HAP-1 (cell line): ENCODE measurements at regions not wholly inside any gene's neighbourhood (a gene's known extent, or its start where the extent isn't known, plus 50 kb on each side); places are given as distances from the start of the nearest gene placed in this dataset.

Experiments used
- DNase-seq, 2 experiments: peaks; one replicate each; pipeline ENCODE4 v3.0.0-alpha.2; 2016 to 2020; ENCODE audit warnings: low spot score in 2 of 2
- H3K27me3 ChIP-seq: fragments of 250-450 bp; sonication (Bioruptor Pico); 2 replicates; pipeline ENCODE4 v1.5.1; 2020; ENCODE audit warnings: low read depth, mild to moderate bottlenecking, moderate library complexity
- H3K36me3 ChIP-seq: fragments of 250-450 bp; sonication (Bioruptor Pico); replicated peaks from 2 replicates; pipeline ENCODE4 v1.5.1; 2020; ENCODE audit warnings: mild to moderate bottlenecking
- H3K4me1 ChIP-seq: fragments of 250-450 bp; sonication (Bioruptor Pico); 2 replicates; pipeline ENCODE4 v1.5.1; 2020; ENCODE audit warnings: mild to moderate bottlenecking
- H3K4me3 ChIP-seq: fragments of 250-450 bp; sonication (Bioruptor Pico); 2 replicates; pipeline ENCODE4 v1.5.1; 2020; ENCODE audit warnings: mild to moderate bottlenecking, moderate library complexity
- H3K9me3 ChIP-seq: fragments of 250-450 bp; sonication (Bioruptor Pico); 2 replicates; pipeline ENCODE4 v1.5.1; 2020; ENCODE audit warnings: mild to moderate bottlenecking, moderate library complexity
- in situ Hi-C: fragments of 300-500 bp; cut with MboI; formaldehyde crosslinking; loops from 3 replicates; pipeline ENCODE4 v1.14.3; 2020; ENCODE audit warnings: low sequenced_read_pairs, inconsistent platforms, mixed read lengths

DNA sequence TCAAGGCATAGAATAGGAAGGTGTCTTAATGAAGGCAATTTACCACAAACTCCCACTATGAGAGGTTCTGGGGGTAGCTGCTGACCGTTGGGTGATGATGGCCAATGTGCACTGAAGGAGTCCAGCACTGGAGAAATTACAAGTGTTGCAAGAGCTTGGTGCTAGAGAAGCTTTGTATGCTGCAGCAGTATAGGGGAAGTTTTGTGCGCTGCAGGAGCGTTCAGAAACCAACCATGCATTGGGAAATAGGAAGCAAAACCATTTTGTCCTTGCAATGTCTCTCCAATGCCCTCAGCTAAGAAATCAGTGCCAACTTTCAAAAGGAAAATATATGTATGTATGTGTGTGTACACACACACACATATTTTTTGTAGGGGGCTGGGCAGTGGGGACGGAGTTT is 441.6 kb upstream of the NAALADL2 start:
- no peaks in the 10 kb centered on the region; the same call in 1 of the 2 replicates for H3K9me3 ChIP-seq
- DNase-seq = no peak
- H3K4me1 ChIP-seq = peaks cover 13% of the 10 kb centered on the region
- no peaks in the 10 kb centered on the region for H3K36me3 ChIP-seq
- H3K4me3 ChIP-seq = no peak overlapping the region
- no peaks in the 10 kb centered on the region for H3K27me3 ChIP-seq
- in situ Hi-C loops = no loop called here

DNA sequence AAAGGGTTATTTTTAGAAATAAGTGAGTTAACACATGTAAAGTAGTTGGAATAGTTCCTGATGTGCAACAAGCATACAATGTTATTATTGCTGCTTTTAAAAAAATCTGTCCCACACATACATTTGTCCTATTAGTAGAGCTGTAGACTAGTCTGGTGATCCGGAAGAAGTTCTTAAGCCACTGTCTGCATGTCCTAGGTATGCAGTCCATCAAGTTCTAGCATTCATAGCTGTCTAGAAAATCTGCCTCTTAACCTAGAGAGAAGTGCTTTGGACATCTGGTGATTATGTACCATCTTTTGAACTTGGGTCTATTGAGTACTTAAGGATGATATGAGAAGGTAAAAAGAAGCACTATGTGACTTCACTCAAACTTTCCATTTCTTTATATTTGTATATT is 439.9 kb upstream of the NAALADL2 start:
- H3K27me3 ChIP-seq = no peaks in the 10 kb centered on the region
- in situ Hi-C loops = no loop called here
- no peaks in the 10 kb centered on the region for H3K9me3 ChIP-seq
- no peaks in the 10 kb centered on the region for H3K36me3 ChIP-seq
- H3K4me1 ChIP-seq = 0 out of 2 replicates have a peak, but pooled peaks cover 3% of the 10 kb centered on the region
- no peak for DNase-seq
- H3K4me3 ChIP-seq = no peak overlapping the region

DNA sequence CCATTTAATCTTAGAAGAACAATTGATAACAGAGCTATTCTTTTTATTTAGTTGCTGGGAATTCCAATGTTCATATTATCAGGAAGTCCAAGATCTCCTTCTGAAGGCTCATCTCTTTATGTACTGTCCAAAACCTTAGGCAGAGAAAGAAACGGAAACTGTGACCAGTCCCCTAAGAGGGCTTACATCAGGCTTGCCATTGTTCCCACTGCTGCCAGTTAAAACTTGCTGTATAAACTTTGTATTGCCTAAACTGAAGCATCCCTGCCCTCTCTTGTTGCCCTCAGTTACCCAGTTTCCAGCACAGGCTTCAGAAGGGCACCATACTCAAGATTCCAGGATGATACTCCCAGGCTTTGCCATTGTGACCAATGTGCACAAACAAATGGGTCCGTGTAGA is 435.2 kb upstream of the NAALADL2 start:
- in situ Hi-C loops = no loop called here
- H3K4me3 ChIP-seq = no peak overlapping the region

DNA sequence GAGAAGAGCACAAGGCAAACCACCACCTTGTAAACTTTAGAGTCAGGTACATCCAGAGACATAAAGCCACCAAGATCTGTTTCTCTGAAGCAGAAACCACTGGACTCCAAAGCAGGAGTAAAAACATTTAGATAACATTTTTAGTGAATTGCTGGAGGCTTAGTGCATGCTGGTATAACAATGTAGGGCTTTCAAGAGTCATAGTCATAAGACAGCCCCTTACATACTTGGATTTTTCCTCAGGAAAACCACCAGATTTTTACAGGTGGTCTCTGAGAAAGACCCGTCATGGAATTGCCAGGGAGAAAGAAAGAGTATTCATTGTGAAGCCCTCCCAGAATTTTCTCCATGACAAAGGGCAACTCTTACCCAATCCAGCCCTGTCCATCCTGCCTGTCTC is 434.5 kb upstream of the NAALADL2 start:
- H3K36me3 ChIP-seq = no peaks in the 10 kb centered on the region
- H3K9me3 ChIP-seq = no peaks in the 10 kb centered on the region
- in situ Hi-C loops = no loop called here
- H3K4me1 ChIP-seq = no peaks in the 10 kb centered on the region
- H3K27me3 ChIP-seq = no peaks in the 10 kb centered on the region
- no peak for DNase-seq
- no peak overlapping the region for H3K4me3 ChIP-seq

More for the DNA sequence above, 435.2 kb upstream of the NAALADL2 start:
- Histone ChIP-seq H3K9me3 (no peaks in the 10 kb centered on the region), H3K36me3 (no peaks in the 10 kb centered on the region), H3K27me3 (no peaks in the 10 kb centered on the region), H3K4me1 (no peaks in the 10 kb centered on the region)
- DNase-seq = no peak

DNA sequence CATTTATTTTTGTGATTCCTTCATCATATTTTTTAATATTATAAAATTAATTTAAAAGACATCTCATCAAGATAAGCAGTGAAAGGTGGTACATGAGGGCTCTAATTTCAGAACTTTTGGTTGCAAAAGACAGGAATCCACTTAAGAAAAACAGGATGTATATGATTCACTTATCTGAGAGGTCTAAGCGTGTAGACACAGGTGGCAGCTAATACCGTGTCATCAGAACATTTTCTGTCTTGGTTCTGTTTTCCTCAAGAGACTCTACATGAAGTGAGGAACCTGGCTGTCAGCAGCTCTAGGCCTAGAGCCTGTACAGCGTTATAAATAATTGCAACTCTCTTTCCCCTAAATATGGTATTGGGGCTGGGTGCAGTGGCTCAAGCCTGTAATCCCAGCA is 433.7 kb upstream of the NAALADL2 start:
- in situ Hi-C loops = no loop called here
- no peak for DNase-seq
- Histone ChIP-seq H3K4me1 (no peaks in the 10 kb centered on the region), H3K36me3 (no peaks in the 10 kb centered on the region), H3K27me3 (no peaks in the 10 kb centered on the region), H3K4me3 (no peak overlapping the region), H3K9me3 (no peaks in the 10 kb centered on the region)

DNA sequence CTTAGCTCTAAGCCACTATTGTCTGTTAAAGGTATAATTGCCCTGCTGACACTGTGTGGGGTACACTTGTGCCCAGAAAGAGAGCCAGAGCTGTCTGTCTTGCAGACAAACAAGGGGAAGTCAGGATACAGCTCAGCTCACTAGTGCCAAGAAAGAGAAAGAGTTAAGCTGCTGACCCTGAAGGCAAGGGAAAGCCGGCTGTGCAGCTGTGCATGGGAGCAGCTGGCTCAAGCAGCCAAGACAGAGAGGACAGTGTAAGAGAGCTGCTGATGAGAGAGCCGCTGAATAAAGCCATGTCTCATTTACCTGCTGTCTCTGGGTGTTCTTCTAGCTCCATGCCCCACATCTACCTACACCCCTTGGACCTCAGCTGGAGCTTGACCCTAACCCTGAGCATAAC is 428.1 kb upstream of the NAALADL2 start:
- in situ Hi-C loops = no loop called here
- Histone ChIP-seq H3K4me1 (no peaks in the 10 kb centered on the region), H3K9me3 (no peaks in the 10 kb centered on the region), H3K36me3 (no peaks in the 10 kb centered on the region), H3K27me3 (no peaks in the 10 kb centered on the region), H3K4me3 (no peak overlapping the region)
- DNase-seq = no peak

DNA sequence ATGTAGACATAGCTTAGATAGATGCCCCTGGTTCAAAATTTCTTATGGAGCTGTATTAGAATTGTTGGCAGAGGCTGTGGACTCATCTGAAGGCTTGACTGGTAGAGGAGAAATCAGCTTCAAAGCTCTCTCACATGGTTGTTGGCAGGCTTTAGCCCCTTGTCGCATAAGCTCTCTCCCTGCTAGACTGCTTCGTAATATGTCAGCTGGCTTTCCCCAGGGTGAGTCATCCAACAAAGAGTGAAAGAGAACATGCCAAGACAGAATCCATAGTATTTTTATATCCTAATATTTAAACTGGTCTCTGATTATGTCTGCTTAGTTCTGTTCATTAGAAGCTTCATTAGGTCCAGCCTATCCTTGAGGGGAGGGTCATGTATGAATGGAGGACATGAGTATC is 427.4 kb upstream of the NAALADL2 start:
- Histone ChIP-seq H3K9me3 (no peaks in the 10 kb centered on the region), H3K36me3 (no peaks in the 10 kb centered on the region), H3K27me3 (no peaks in the 10 kb centered on the region), H3K4me3 (no peak overlapping the region), H3K4me1 (no peaks in the 10 kb centered on the region)
- no peak for DNase-seq
- in situ Hi-C loops = no loop called here

DNA sequence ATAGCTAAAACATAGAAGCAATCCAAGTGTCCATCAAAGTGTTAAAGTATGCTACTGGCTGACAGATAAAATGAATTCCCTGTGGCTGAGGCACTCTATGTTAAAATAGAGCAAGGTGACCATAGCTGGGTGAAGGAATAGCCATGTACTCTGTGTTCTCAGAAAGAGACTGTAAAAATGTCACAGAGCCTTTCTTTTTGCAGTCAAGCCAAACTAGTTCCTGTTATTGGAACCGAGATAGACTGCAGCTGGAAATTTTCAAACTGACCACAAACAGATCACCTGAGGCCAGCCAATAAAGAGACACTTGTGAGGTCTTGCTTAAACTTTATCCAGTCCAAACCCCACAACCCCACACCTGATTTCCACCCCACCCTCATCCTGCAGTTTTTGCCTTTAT is 422.8 kb upstream of the NAALADL2 start:
- H3K36me3 ChIP-seq = no peaks in the 10 kb centered on the region
- peaks cover 24% of the 10 kb centered on the region for H3K4me1 ChIP-seq
- H3K27me3 ChIP-seq = no peaks in the 10 kb centered on the region
- no peak for DNase-seq
- no peak overlapping the region for H3K4me3 ChIP-seq
- in situ Hi-C loops = no loop called here
- no peaks in the 10 kb centered on the region for H3K9me3 ChIP-seq

DNA sequence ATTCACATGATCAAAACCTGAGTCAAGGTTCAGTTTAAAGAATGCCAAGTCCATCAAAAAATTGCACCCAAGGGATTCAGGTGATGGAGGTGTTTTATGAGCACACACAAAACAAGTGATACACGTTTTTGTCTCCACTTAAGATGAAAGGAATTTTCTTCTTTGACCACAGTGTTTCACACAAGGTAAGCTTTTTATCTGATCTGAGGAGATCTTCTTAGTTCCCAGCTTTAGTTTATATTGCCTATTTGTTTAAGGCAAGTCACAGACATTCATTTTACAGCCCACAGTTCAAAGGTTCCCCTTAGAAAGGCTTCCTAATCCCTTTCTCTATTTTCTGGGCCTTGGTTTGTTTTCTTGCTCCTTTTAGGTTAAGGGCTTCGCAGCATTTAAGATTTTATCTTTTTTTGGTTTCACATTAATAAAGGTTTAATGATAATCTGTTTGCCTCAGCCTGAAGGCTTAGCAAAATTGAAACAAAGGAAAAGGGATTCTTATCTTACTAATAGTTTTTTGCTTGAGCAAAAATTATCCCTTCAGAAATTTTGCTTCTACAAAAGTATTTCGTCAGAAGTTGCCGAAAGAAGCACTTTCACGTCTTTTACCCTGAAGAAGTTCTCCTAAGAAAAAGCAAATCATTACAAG is 420.5 kb upstream of the NAALADL2 start:
- Histone ChIP-seq H3K4me1 (peaks cover 33% of the 10 kb centered on the region), H3K36me3 (no peaks in the 10 kb centered on the region), H3K27me3 (no peaks in the 10 kb centered on the region), H3K9me3 (no peaks in the 10 kb centered on the region), H3K4me3 (no peak overlapping the region; the same call in 1 of the 2 replicates)
- in situ Hi-C loops = no loop called here
- peak in 1 of 2 experiments; percentile 69 for DNase-seq

DNA sequence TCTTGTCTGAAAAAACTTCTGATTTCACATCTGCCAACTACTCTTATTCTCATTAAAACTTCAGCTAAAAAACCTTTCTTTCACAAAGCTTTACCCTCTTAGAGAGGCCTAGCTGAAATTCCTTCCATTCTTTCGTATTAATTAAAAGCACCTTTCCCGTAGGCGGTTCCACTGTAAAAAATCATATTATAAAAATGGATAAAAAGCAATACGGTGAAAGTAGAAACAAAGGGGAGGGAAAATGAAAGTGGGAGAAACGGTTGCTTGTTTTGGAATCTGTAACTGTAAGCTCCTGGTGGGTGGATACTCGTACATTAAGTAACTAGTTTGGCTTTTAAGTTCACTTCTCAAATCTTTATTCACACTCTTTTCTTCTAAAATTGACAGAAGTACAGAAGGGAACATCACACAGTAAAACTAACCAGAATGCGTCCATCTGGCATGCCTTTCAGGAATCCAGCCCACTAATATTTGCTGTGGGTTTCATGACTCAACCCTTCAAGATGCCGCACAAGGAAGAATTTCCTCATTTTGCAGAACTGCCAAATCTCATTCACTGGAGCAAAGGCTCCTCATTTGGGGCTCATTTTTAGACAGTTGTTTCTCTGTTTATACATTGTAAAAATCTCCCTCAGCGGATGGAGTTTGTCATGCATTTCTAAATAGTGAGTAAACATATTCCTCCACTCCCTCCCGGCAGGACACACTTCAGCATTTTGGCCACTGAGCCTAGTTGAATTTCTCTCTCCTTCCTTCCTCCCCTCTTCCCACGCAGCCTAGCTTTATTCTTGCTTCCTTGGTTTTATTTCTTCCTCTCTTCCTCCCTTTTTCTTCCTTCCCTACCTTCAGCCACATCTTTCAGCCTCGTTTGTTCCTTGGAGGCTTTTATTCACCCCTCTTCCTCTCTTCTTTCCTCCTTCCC is 419.5 kb upstream of the NAALADL2 start:
- DNase-seq = peak; percentile 25 to 26
- in situ Hi-C loops = no loop called here
- Histone ChIP-seq H3K27me3 (no peaks in the 10 kb centered on the region), H3K4me1 (peaks cover 33% of the 10 kb centered on the region), H3K9me3 (no peaks in the 10 kb centered on the region), H3K36me3 (no peaks in the 10 kb centered on the region), H3K4me3 (peak overlapping the region; percentile 47)

DNA sequence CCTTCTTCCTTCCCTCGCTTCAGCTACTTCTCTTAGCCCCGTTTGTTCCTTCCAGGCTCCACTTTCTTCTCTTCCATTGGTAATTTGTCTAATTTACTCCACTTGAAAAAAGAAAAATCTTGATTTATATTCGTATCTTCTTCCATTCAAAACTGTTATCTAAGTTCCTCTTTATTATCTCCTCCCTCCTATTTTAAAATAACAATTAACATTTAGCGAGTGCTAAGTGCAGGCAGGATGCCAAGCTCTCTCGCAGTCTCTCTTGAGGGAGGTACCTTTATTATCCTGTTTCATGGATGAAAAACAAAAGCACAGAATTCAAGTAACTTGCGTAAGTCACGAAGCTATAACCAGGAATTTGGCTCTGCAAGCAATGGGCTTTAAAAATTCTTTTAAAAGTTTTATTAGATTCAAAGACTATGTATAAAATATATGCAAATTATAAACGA is 418.9 kb upstream of the NAALADL2 start:
- peak; percentile 39 to 66 for DNase-seq
- Histone ChIP-seq H3K9me3 (no peaks in the 10 kb centered on the region), H3K4me3 (peak overlapping the region; percentile 47), H3K36me3 (no peaks in the 10 kb centered on the region), H3K27me3 (no peaks in the 10 kb centered on the region), H3K4me1 (peaks cover 33% of the 10 kb centered on the region)
- in situ Hi-C loops = no loop called here

DNA sequence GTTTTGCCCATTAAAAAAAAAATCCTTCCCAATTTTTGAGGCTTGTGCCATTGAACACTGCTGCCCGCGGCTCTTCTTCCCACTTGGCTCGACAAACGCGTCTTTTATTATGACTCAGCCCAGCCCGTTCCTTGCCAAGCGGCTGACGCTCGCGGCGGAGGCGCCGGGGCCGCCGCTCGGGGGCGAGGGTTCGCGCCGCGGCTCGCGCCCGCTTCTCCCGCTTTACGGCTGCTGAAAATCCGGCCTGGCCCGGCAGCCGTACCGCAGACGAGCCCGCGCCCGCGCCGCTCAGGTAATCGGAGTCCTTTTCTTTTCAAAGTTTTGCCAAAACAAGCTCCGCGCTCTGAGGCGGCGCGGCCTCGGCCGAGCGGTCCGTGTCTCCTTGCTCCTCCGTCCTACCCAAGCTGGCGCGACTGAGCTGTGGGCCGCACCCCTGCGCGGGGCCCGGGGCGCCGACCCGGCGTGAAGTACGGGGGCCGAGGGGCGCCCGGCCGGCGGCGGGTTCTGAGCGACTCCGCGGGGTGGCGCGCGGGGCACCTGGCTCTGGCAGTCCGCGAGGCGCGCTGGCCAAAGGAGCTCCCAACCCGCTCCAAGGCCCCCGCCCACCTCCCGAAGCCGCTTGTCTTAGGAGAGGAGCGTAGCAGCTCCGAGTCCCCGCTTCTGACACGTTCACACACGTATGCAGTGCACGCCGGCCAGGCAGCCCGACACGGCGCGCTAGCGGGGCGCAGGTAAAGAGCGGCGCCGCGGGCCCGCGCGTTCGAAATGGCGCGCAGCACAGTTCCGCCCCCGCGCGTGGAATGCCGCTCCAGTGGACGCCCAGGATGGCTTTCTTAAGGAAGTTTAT is 418.2 kb upstream of the NAALADL2 start:
- in situ Hi-C loops = no loop called here
- H3K9me3 ChIP-seq = no peaks in the 10 kb centered on the region
- peaks cover 33% of the 10 kb centered on the region for H3K4me1 ChIP-seq
- peak; percentile 70 to 91 for DNase-seq
- no peaks in the 10 kb centered on the region for H3K27me3 ChIP-seq
- H3K36me3 ChIP-seq = no peaks in the 10 kb centered on the region
- peak overlapping the region; percentile 47 for H3K4me3 ChIP-seq

DNA sequence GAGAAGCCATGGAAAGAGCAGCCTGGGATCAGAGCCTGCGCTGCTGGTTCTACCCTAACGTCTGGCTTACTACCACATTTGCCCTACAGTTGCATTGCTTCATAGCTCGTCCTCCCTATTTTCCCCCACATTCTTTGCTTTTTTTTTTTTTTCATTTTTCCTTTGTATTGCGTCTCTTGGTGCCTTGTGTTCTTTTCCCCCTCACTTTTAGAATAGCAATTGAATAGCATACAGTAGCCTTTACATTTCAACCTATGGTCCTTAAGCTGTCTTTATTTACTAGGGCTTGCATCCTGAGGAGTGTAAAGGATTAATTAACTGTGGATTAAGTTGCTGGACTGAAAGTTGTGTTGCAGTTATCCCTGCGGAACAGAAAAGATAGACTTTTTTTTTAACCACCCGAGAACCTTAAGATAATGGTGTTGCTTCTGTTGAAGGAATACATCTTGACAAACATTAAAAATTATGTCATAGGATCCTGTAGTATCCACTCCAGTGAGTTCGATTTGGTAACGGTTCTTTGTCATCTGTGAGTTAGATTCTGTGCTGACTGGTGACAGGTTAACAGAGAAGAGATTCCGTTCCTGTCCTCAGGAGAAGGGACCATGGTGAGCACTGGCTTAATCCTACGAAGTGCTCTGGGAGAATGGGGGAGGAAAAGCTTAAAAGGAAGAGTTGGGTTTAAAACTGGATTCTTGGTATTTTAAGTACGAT is 417.4 kb upstream of the NAALADL2 start:
- peak overlapping the region; percentile 47 for H3K4me3 ChIP-seq
- no peaks in the 10 kb centered on the region for H3K36me3 ChIP-seq
- H3K4me1 ChIP-seq = peaks cover 33% of the 10 kb centered on the region
- peak in 1 of 2 experiments; percentile 28 for DNase-seq
- no peaks in the 10 kb centered on the region for H3K9me3 ChIP-seq
- H3K27me3 ChIP-seq = no peaks in the 10 kb centered on the region
- in situ Hi-C loops = no loop called here
